Neural cell (in vitro differentiated cells): ENCODE measurements at regions not wholly inside any gene's neighbourhood (a gene's known extent, or its start where the extent isn't known, plus 50 kb on each side); places are given as distances from the start of the nearest gene placed in this dataset.

ENCODE experiments used
- CTCF ChIP-seq: fragments of 450-650 bp; IDR thresholded peaks from 2 replicates; pipeline ENCODE4 v1.5.1; 2014; ENCODE audit warnings: antibody characterized with exemption, mild to moderate bottlenecking, moderate library complexity; ENCODE audit not compliant: poor library complexity, severe bottlenecking
- EP300 ChIP-seq: fragments of 450-650 bp; conservative IDR thresholded peaks from 2 replicates; pipeline ENCODE4 v1.6.1; 2014; ENCODE audit warnings: antibody characterized with exemption, mild to moderate bottlenecking, moderate library complexity; ENCODE audit not compliant: poor library complexity, severe bottlenecking
- EZH2 ChIP-seq: fragments of 200-600, 300-800 bp; shearing (Covaris generic), sonication (generic); IDR thresholded peaks from 2 replicates; pipeline ENCODE4 v1.6.1; 2014; ENCODE audit warnings: antibody characterized with exemption, low read length, borderline replicate concordance, mild to moderate bottlenecking; ENCODE audit not compliant: insufficient read depth, poor library complexity, severe bottlenecking
- MXI1 ChIP-seq: fragments of 450-650 bp; conservative IDR thresholded peaks from 2 replicates; pipeline ENCODE4 v1.6.1; 2014; ENCODE audit warnings: antibody characterized with exemption, mild to moderate bottlenecking; ENCODE audit not compliant: poor library complexity, severe bottlenecking
- RAD21 ChIP-seq: fragments of 450-650 bp; conservative IDR thresholded peaks from 2 replicates; pipeline ENCODE4 v1.6.1; 2014; ENCODE audit warnings: antibody characterized with exemption, mild to moderate bottlenecking, moderate library complexity
- REST ChIP-seq: IDR thresholded peaks from 2 replicates; pipeline ENCODE4 v1.6.1; 2012; ENCODE audit warnings: borderline replicate concordance
- SMC3 ChIP-seq: fragments of 450-650 bp; conservative IDR thresholded peaks from 2 replicates; pipeline ENCODE4 v1.6.1; 2014; ENCODE audit warnings: antibody characterized with exemption, mild to moderate bottlenecking, moderate library complexity; ENCODE audit not compliant: poor library complexity
- TAF1 ChIP-seq: IDR thresholded peaks from 2 replicates; pipeline ENCODE4 v1.6.1; 2012; ENCODE audit warnings: low read depth

GRCh38 chr19:28422791-28423650 is 789.9 kb downstream of the UQCRFS1 start:
- TF ChIP-seq CTCF (no peak), MXI1 (no peak), REST (no peak), EZH2 (no peak), EP300 (no peak), TAF1 (no peak), RAD21 (no peak), SMC3 (no peak)
